NCI-H1092 treated with DMSO at 0.1 percent for 48 hours (cell line): ENCODE measurements at regions not wholly inside any gene's neighbourhood (a gene's known extent, or its start where the extent isn't known, plus 50 kb on each side); places are given as distances from the start of the nearest gene placed in this dataset.
A peak's percentile ranks its signal among the peaks of the same experiment; 100 is the strongest.

Source experiments
- DNase-seq: peaks from one replicate; lab custom pipeline; 2025; lab: John Stamatoyannopoulos, UW

GRCh38 chr11:81756864-81757595, 976.6 kb downstream of the FAM181B start:
- DNase-seq: no peak

DNA sequence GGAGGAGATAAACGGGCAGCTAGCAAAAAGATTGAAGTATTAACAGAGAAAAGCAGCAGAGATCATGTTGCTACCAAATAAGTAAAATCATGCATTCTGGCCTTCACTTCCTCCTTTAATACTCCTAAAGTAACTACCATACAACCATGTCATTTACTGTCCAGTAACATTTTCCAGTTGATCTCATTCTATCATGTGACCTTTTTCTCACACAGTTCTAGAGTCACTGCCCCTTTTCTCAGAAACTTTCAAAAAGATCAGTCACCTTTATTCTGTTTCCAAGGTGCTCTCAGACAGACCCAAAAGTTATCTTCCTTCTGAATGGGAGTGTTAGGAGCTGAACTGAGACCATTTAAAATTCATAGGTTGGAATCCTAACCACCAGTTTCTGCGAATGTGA, 984.4 kb downstream of the FAM181B start:
- no peak for DNase-seq

DNA sequence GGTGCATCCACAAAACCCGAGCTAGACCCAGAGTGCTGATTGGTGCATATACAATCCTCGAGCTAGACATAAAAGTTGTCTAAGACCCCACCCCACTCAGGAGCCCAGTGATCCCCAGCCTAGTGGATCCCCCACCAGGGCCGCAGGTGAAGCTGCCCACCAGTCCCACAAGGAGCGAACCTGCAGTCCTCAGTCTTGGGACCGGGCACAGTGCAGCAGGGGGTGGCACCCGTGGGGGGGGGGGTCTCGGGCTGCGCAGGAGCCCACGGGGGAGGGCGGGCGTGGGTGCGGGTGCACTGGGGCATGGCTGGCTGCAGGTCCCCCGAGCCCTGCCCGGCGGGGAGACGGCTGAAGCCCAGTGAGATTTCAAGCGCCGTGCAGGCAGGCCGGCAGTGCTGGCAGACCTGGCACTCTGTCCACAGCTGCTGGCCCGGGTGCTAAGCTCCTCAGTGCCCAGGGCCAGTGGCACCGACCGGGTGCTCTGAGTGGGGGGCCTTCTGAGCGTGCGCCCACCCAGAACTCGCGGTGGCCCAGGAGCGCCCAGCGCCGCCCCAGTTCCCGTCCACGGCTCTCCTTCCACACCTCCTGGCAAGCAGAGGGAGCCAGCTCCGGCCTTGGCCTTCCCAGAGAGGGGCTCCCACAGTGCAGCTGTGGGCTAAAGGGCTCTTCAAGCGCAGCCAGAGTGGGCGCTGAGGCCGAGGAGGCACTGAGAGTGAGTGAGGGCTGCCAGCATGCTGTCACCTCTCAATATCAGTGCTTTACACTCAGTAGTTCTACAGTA, 989.1 kb downstream of the FAM181B start:
- no peak for DNase-seq

GRCh38 chr11:81725701-81726100, 1008.0 kb downstream of the FAM181B start:
- no peak for DNase-seq

- no peak for DNase-seq
Measured at GRCh38 chr11:81717695-81718094, 1016.0 kb downstream of the FAM181B start.

DNA sequence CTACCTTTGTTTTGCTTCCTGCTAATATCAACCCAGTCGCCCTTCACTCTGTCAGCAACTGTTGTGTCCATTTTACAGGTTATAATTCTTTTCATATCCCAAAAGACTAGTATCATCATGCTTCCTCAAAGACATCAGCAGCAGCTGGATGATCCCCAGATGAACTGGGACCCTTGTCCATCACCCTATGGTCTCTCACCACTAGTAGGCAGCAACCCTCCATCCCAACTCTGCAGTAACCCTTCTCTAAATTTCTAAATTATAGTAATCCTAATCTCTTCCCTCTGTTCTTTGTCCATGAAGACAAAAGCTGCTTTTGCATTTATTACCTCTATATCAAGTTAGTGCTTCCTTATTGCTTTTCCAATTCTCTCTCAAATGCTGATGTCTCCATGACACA, 1025.8 kb downstream of the FAM181B start:
- no peak for DNase-seq

- DNase-seq: no peak
Measured at GRCh38 chr11:81705283-81705682, 1028.4 kb downstream of the FAM181B start.

DNA sequence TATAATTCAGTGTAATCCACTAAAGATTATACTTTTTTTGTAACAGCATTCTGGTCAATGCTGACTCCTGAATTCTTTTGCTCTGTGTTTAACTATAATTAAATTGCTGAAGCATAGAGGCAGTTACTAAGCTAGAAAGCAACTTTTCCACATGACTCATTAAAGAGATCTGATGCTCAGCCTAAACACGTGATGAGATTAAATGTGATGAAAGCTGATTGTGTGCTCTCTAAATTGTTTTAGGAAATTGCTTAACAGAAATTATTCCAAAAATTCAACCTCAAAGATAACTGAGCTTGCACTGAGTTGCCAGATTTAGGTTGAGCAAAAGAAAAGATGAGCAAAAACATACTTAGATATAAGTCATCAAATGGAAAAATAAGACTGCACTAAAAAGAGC, 1033.6 kb downstream of the FAM181B start:
- DNase-seq: no peak

DNA sequence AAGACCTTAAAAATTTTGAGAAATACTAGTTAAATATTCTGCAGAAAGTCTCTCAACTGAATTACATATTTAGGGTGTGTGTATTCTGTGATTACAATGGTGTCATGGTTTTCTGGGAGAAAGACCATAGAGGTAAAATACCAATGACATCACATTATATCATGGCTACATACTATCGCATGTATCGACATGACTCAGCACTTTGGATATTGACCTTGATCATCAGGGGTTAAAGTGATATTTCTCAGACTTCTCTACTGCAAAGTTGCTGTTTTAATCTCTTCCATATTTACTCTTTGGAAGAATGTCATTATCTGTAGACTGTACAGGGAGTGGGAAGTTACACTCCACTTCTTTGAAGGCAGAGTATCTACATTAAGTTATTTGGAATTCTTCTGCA, 1046.6 kb downstream of the FAM181B start:
- DNase-seq: no peak

DNA sequence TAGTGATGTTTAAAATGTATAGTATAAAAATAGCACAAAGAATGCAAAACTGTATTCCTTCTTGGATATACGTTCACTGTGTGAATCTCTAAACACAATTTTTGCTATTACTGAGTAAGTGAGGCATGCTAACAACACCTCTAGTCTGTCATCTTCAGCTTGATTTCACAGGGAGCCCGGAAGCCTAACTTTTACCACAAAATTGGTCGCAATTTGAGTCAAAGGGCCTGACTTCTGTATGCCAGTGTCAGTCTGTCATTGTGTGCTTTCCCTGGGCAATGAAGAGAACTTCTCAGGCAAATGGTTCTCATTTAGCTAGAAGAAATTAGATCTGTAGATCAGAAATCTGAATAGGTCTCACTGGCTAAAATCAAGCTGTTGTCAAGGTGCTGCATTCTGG, 1059.5 kb downstream of the FAM181B start:
- no peak for DNase-seq

- DNase-seq: no peak
Measured at GRCh38 chr11:81673001-81673400, 1060.7 kb downstream of the FAM181B start.

GRCh38 chr11:81669935-81670543, 1063.6 kb downstream of the FAM181B start:
- DNase-seq: no peak

GRCh38 chr11:81658722-81659121, 1074.9 kb downstream of the FAM181B start:
- DNase-seq: peak; percentile 0

DNA sequence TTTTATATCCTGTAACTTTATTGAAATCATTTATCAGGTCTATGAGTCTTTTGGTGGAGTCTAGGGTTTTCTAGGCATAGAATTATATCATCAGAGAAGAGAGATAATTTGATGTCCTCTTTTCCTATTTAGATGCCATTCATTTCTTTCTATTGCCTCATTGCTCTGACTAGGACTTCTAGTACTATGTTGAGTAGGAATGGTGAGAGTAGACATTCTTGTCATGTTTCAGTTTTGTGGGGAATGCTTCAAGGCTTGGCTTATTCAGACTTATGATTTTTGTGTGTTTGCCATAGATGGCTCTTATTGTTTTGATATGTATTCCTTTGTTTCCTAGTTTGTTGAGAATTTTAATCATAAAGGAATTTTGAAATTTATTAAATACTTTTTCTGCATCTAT, 1078.3 kb downstream of the FAM181B start:
- no peak for DNase-seq

DNA sequence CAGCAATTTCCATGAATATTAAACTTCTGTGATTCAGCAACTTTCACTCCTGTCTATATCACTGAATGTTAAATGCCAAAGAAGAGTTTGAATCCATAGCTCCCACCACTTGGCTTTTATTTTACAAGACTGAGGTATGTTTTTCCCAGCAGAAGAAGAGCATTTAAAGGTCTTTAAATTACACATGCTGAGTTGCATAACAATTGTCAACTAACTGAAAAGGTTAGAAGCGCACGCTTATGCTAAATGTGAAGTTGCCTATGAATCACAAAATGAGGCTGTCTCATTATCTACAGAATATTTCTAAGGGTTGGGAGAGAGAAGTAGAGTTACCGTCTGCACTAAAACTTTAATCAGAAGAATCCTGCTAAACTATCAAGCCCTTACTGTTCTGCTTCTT, 1086.3 kb downstream of the FAM181B start:
- no peak for DNase-seq

GRCh38 chr11:81644239-81644840, 1089.3 kb downstream of the FAM181B start:
- DNase-seq: peak; percentile 26

- DNase-seq: no peak
Measured at GRCh38 chr11:81634483-81634882, 1099.2 kb downstream of the FAM181B start.

DNA sequence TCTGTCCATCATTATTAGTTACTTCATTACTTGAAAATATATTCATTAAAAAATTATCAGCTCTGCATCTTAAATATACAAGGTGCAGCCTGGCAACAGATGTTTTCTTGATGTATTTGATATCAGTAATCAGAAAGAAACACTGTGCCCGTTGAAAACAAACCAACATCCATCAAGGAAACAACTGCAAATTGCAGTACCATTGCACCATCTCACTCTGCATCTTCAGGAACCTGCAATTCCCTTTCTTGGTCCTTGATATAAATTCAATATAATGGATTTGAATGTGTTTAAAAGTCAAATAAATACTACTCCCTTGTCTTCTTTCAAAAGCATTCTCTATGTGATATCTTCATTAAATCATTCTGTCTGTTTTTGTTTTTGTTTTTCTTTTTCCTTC, 1131.2 kb downstream of the FAM181B start:
- DNase-seq: no peak

GRCh38 chr11:81596704-81597103, 1137.0 kb downstream of the FAM181B start:
- DNase-seq: no peak

DNA sequence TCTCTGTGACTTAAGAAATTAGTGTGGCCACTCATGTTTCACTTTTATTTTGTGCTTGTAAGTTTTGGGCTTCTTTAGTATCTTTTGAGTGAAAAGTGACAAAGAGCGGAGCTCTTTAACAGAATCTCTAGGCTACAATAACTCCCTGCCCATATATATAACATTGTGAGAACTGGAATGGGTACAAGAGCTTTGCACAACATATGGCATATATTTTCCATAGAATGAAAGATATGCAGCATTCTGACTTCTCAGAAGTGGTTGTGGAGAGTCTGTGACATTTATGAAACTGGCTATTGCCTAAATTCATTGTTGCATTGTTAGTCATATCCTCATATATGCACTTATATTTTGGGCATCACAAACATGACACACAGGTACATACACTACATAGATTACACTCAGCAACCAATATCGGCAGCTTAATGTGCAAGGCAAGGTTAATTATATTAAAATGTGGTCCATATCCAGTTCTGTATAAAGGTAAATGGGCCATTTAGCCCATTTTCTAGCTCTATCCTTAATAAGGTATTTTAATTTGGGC, 1148.2 kb downstream of the FAM181B start:
- no peak for DNase-seq

DNA sequence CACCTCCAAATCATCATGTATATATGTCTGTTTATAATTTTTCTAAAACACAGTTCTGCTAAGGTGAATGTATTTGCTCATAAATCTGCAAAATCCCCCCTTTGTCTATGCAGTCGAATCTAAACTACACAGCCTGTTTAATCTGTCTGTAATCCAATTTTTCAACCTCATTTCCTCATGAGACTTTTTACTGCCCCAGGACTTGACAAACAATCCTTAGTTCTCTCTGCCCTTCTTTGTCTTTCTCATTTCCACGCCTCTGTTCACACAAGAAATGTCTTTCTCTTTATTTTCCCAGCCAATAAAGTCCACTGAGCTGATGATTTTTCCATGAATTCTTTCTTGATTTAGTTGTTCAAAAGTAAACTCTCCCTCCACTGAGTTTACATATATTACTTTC, 1154.3 kb downstream of the FAM181B start:
- DNase-seq: no peak

DNA sequence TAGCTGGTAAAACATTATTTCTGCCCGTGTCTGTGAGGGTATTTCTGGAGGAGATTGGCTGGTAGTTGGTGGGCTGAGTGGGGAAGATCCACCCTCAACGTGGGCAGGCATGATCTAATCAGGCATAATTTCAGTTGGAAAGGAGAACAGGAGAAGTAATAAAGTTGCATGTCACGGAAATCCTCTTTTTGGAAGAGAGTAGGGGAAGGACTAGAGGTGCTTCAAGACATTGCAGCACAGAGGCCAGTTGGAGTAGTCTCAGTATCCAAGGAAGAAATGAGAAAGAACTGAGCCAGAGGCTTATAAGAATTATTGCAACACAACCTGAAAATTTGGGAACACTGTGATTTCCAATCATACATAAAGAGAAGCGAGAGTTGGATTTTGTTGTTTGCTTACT, 1155.1 kb downstream of the FAM181B start:
- no peak for DNase-seq
